Lower leg skin (tissue), 3 donors: ENCODE measurements at regions not wholly inside any gene's neighbourhood (a gene's known extent, or its start where the extent isn't known, plus 50 kb on each side); places are given as distances from the start of the nearest gene placed in this dataset.

ENCODE experiments used
- POLR2A ChIP-seq, 2 donors: fragments of 450-650 bp; IDR thresholded peaks; one replicate each; pipeline ENCODE4 v1.6.1; 2016 to 2017; ENCODE audit warnings: antibody characterized with exemption in 2 of 2, mild to moderate bottlenecking in 1 of 2, moderate library complexity in 1 of 2
- TF ChIP-seq, protein P1 (sequence below), 3 donors: fragments of 450-650 bp; IDR thresholded peaks; one replicate each; pipeline ENCODE4 v1.5.1; 2016; ENCODE audit warnings: antibody characterized with exemption in 3 of 3, mild to moderate bottlenecking in 3 of 3, moderate library complexity in 2 of 3

DNA sequence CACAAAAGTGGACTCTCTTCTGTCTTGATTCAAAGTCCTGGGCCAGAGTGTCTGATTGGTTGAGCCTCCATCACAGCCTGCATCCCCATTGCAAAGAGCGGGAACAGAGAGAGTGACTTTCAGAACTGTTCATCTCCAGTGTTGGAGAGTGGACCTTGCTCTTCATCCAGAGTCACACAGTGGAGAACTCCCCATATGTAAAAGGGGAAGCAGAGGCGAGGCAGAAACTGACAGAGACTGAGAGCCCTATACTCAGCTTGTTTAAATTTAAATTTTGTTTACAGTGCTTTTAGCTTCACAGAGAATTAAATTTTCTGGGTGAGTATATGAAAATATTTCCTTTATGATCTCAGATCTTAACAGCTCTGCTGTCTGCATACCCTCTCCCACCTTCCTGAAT lies 70.0 kb upstream of the SSBP2 start:
- no peak for TF ChIP-seq POLR2A (IDR thresholded peaks at IDR 0.05)
- TF ChIP-seq, protein P1, sequence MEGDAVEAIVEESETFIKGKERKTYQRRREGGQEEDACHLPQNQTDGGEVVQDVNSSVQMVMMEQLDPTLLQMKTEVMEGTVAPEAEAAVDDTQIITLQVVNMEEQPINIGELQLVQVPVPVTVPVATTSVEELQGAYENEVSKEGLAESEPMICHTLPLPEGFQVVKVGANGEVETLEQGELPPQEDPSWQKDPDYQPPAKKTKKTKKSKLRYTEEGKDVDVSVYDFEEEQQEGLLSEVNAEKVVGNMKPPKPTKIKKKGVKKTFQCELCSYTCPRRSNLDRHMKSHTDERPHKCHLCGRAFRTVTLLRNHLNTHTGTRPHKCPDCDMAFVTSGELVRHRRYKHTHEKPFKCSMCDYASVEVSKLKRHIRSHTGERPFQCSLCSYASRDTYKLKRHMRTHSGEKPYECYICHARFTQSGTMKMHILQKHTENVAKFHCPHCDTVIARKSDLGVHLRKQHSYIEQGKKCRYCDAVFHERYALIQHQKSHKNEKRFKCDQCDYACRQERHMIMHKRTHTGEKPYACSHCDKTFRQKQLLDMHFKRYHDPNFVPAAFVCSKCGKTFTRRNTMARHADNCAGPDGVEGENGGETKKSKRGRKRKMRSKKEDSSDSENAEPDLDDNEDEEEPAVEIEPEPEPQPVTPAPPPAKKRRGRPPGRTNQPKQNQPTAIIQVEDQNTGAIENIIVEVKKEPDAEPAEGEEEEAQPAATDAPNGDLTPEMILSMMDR (IDR thresholded peaks at IDR 0.05), result no peak
